Right lung (tissue), 2 donors: ENCODE measurements at regions not wholly inside any gene's neighbourhood (a gene's known extent, or its start where the extent isn't known, plus 50 kb on each side); places are given as distances from the start of the nearest gene placed in this dataset.

ENCODE experiments used
- DNase-seq, 2 donors: peaks; one replicate each; pipeline ENCODE4 v3.0.0-alpha.2; 2013

DNA sequence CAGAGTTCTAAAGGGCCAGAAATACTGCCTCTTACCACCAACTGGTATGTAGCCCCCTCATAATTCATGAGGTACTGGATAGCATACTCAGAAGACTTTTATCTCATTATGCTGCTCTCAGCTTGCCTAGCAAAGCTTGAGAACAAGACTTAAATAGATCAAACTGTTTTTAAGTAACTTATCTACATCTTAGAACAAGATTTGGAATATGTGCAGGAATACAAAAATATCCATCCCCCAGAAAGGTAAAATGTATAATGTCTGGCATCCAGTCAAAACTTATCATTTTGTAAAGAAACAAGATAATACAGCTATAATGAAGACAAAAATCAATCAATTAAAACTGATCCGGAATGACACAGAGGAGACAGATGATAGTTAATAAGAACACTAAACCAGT lies 400.4 kb upstream of the TGFBR2 start:
- no peak for DNase-seq

DNA sequence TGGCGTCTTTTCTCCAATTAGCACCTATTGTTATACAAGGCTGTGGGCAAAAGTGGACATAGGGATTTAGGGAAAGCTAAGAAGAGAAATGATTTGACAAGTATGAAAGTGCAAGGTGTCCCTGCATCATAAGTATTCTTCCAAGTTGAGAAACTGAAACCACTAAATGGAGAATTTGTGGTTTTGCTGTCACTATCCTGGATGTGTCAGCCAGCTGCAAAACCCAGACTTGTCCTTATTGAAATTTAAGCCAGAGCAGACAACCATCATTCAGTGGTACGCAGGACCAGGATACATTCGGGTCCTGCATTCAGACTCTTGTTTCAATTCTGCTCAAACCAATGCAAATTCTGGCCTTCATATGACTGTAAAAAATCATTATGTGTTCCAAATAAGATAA lies 384.8 kb upstream of the TGFBR2 start:
- no peak for DNase-seq

DNA sequence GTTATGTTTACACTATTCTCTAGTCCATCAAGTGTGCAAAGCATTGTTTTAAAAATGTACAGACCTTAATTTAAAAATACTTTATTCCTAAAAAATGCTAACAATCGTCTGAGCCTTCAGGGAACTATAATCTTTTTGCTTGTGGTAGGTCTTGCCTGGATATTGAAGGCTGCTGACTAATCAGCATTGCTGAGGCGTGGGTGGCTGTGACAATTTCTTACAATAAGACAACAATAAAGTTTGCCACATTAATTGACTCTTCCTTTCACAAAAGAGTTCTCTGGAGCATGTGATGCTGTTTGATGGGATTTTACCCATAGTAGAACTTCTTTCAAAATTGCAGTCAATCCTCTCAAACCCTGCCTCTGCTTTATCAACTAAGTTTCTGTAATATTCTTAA lies 384.0 kb upstream of the TGFBR2 start:
- DNase-seq = no peak

DNA sequence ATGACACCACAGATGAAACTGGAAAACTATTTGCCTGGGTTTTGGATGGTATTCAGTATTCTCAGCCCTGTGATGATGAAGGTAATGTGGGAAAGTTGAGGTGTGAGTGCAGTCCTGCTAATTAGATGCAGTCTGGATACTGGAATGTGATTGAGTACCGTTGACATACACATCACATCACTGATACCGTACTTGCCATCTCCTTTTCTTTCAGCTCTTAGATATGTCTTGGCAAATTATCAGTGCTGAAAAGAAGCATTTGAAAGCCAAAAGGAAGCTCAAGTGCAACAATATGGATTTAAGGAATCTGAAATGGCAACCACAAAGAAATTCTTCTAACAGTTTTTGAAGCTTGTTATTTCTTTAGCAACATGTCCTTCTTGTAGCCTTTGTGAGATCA lies 381.4 kb upstream of the TGFBR2 start:
- no peak for DNase-seq

DNA sequence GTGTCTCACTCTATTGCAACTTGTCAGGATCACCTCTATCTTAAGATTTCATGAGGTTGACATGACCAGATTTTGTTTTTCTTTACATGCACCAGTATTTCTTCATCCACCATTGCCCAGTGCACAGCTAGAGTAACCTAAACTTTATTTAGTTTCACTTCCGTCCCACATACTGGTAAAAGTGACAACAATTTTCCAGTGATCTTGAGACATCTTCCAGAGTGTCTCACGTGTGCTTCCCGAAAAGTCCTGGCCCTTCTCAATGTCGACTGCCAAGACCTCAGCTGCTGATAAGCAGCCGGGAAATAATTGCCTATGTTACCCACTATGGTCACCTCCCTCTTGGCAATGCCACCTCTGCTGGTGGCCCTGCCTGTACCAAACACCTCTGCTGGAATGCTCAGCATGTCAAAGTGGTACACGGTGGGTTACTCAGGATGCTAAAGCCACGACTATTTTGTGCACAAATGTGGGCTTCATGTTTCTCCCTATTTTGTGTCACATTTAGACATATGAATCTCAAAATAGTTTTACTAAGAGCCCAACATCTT lies 379.7 kb upstream of the TGFBR2 start:
- DNase-seq = no peak

DNA sequence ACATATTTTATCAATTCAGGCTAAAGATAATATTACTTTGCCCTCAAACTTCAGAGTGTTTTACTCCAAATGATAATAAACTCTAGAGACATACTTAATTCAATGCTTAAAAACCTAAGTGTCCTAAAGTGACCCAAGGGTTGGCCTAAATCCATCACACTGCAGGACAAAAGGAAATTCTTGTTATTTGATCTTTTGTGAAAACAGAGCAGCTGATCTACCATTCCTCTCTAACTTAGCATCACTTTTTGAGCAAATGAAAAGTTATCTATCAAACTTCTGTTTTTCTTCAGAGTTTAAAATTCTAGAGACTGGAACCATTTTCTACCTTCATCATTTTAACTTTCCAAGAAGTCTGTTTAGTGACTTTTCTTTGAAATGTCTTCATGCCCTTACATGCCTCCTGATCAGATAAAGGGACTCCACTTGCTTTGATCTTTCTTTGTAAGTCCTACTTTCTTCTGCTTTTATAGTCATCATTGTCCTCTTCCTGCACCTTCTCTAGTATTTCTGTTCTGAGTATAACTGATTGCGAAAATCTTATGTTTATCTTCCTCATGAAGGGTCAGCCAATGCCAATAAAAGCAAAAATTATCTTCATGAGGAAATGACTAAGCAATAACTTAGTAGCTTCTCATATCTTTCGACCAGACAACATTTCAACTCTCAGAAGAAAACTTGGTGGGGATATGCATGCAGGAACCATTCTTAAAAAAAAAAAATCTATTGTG lies 378.7 kb upstream of the TGFBR2 start:
- no peak for DNase-seq

DNA sequence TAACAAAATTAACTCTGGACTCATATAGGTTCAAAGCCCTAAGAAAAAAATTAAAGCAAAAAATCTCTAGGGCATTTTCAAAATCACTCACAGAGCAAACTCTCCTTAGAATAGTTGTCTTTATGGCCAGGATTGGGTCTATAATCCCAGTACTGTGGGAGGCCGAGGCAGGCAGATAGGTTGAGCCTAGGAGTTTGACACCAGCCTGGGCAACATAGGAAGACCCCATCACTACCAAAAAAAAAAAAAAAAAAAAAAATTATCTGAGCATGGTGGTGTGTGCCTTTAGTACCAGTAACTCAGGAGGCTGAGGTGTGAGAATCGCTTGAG lies 378.1 kb upstream of the TGFBR2 start:
- DNase-seq = no peak

DNA sequence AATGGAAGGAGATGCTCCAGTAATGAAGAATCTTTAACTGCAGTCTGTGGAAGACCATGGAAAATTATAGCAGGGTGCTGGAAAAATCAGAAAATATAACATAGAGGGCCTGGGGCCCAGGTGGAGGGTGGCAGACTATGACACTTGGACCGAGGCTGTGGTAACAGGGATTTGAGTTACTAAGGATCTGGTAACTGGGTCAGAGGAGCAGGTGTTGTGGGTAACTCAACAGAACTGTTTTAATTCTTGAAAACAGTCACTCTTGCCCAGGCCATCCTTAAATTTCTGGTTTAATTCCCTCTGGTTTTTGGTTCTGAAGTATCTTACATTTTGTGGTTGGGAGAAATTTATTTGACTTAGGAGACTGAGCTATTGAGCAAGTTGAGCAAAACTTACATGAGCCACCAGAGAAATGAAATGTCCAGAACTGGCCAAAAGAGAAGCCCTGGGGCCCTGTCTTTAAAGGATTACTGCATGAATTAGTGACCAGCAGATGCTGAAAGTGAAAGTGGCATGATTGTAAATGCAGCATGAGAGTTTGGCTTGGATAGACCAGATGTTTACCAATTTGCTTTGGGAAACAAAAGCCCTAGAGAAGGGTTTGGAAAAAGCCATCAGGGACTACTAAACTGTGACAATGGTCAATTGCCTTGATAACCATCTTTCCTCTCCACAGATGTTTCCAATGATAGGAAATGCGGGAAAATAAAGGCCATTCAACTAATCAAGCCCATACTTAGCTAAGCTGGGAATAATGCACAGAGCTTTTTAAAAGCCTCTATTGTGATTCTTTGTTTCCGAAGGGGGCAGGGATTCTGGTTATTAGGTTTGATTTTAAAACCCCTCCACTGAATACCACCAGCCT lies 374.9 kb upstream of the TGFBR2 start:
- no peak for DNase-seq

DNA sequence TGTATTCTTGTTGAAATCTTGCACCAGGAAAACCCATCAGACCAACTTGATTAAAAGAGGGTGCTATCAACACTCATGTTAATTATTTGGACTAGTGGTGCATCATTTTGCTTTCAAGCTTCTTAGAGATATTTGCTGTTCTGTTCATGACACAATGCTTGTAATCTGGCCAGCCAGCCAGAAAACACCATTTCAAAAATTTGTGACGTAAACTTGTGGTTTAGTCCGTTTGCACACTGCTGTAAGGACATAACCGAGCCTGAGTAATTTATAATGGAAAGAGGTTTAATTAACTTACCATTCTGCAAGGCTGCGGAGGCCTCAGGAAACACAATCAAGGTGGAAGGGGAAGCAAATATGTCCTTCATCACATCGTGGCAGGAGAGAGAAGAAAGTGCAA lies 374.3 kb upstream of the TGFBR2 start:
- DNase-seq = no peak

DNA sequence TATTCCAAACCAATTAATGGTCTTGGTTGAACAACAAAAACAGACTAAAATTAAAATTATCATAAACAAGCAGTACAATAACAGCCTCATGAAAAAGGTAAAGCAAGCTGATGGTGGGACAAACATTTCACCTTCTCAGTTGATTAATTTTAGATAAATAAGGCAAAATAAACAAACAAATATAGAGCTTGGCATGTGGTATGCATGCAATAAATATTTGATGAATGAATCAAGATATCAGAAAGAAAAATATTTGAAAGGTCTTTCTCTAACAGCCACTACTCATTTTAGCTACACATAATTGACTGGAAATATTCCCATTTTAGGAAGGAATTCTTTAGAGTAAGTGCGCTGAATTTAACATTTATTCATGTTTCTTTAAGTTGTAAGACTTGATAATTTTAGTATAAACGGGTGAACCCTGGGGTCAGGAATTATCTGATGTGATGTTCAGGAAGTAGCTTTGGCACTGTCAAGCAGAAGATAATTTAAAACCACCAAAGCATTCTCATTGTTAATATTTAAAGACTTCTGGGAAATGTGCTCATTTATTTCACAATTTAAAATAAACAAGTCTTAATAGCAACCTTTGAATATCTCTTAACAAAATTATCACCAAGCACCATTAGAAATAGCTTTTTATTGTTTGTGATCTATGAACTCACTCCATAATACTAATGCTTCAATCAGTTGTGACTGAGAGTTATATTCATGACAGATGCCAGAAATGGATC lies 372.3 kb upstream of the TGFBR2 start:
- no peak for DNase-seq

DNA sequence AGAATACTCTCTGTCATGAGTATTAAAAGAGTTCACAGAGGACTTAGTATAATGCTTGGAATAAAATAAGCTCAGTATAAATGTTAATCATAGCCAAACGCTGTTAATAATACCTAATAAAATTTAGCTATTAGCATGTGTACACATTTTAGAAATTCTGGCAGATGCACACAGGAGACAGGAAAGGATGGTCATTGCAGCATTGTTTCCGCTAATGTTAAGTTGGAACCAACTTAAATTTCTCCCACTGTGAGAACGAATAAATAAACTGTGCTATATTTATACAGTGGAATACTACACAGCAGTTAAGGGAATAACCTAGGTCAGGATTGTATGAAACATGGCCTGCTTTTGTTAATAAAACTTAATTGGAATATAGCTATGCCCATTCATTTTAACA lies 370.4 kb upstream of the TGFBR2 start:
- no peak for DNase-seq

DNA sequence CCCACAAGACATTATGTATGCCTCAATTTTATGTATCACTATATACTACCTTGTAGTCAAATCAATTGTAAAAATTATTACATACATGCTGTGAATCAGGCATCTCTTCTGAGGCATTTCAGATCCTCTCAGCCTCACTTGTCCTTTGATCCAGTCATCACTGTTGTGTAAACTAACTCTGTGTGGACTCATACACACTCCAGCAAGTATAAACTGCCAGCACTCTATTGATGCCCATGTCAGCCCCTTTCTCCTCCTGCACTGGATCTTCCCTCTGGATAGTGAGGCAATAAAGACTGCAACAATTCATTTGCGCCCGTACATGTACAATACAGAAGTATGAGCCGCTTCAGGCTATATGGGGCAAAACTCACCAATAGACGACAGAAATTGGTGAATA lies 364.7 kb upstream of the TGFBR2 start:
- no peak for DNase-seq

DNA sequence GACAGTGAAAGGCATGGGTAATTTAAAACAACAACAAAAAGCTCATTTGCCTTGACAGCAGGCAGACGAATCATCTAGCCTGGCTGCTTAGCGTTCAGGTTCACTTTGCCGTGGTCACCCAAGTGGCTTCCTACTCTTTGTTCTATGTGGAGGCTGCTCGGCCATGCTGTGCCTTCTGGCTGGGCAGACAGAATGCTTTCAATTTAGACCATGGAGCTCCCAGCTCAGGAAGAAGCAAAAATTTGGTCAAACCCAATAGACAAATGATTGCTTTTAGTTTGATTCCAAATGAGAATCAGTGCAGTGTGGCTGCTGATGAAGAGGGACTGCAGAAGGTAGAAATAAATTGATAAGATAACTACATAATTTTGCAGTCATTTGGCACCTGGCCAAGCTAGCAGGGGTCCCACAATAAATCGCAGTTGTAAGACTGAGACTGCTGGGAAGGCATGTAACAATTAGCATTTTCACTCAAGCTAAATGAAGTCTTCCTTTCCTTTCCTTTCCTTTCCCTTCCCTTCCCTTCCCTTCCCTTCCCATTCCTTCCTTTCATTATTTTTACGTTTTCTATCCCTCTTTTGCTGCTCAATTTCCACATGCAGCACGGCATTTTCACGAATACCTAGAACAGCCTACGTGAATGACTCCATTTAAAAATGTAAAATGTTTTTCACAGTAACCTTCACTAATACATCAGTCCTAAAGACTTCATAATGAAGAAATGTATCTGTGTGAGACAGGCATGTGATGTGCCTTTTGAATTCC lies 360.4 kb upstream of the TGFBR2 start:
- DNase-seq = no peak

DNA sequence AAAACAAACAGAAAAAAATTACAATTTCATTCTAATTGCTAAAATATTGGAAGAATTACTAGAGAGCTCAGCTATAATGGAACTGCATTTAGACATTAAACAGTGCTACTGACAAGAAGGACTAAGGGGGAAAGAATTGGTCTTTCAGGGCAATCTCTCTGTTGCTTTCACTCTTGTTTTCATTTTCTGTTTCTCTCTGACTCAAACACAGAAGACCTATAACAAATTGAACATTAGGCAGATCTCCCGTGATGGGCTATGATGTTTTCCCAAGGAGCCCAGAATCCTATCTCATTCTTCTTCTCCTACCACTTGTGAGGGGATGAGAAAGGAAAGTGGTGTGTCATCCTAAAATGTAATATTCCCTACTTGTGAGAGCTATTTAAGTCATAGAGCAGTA lies 358.0 kb upstream of the TGFBR2 start:
- no peak for DNase-seq

DNA sequence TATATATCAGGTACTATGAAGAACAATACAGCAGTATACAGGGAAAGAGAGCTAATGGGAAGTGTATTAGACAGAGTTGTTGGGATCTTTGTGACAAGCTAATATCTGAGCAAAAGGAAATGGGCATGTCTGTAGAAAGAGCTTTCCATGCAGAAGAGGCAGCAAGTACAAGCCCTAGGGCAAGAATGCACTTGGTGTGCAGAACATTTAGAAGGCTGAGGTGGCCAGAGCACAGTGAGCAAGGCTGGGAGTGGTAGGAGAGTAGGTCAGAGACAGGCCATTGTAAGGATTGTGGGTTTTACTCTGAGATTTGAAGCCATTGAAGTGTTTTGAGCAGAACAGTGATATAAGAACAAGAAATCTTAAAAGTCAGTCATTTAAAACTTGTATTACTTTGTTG lies 353.9 kb upstream of the TGFBR2 start:
- no peak for DNase-seq

DNA sequence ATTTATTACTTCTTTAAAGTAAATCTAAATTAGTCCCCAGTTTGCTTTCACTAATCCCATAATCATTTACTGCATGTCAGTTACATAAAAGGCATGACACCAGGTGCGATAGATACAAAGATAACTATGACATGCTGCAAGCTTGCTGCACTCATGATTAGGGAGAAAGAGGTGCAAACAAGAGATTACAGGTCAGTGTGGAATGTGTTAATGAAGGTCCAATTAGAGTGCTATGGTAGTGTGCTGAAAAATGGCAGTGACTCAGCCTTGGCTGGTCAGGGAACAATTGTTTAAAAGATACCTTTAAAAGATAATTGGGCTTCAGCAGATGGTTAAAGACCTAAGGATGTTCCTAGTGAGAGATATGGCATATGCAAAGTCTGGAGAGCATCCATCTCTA lies 352.6 kb upstream of the TGFBR2 start:
- DNase-seq = no peak

DNA sequence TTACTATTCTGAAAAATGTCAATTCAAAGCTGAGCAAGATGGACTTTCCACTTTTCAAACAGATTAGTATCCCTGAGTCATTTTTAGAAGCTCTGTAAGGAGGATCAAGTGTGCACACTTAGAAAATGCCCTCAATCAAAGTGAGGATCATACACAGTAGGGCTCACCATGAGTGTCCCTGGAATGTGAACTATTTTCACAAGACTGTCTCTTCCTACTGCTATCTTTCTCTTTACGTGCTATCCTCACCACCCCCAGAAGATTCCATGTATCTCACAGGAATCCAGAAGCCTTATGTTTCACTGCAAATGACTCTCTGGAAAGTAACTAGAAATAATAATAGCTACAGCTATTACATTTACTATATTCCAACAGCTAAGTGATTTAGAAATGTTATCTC lies 349.9 kb upstream of the TGFBR2 start:
- DNase-seq = no peak

DNA sequence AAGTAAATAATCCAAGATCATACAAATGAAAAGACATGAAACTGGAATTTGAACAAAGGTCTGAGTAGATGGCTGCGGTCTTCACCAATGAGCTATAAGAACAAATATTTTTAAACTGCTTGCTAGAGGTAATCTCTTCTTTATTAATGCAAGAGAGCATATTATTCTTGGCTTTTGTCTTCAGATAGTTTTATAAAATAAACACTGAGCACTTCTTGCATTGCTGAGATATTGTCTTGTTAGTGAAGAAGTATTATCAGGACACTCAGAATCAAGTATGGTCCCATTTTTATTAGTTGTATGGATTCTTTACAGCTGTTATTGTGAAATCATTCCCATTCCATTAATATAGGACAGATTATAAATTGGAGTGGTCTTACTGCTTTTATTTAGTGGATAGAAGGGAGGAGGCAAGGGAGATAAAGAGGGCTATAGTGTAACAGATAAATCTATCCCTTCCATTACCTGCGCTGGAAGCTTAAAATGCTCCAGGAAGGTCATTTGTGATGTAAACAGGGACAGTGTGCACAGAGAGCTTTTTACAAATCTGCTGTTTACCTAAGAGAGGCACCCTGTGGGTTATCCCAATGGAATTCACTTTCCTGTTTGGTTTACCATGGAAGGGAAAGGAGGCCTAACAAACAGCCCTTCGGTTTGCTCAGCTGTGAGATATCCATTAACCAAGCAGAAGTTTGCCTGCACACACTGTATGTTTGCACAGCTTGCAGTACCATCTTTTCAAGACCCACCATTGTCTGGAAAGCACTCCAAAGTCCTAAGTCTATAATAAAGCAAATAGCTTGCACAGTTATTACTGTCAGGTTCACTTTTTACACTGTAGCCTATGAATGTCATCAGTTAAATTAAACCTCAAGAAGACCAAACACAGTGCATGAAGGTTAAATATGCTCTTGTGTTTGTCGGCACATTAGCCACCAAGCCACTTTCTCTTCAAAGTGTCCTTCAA lies 347.7 kb upstream of the TGFBR2 start:
- no peak for DNase-seq

DNA sequence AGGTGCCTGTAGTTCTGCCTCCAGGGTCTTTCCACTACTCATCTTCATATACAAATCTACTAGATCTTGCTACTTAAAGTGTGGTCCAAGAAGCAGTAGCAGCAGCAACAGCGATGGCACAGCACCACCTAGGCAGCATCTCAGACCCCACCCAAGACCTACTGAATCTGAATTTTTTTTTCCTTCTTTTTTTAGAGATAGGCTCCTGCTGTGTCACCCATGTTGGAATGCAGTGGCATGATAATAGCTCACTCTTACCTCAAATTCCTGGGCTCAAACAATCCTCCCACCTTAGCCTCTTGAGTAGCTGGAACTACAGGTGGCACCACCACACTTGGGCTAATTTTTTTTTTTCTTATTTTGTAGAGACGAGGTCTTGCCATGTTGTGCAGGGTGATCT lies 346.7 kb upstream of the TGFBR2 start:
- no peak for DNase-seq

DNA sequence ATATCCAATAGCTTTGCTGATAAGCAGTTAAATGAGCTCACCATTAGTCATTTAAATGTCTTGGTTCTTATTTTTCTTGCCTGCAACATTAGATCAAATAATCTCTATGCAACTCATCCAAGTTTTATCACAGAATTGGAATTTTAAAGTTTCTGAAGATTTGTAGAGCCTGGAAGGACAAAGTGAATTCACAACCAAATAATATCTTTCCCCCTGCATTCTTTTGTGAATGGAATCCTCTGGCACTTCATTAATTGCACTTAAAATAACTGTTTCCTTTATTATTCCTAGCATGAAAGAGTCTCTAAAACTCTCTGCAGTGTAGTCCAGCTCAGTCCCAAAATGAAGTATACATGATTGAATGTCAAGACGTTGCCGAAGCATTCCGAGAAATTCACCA lies 345.6 kb upstream of the TGFBR2 start:
- peak in 1 of 2 donors; percentile 21 for DNase-seq
